CD4-positive, alpha-beta T cell (primary cell): ENCODE measurements at regions not wholly inside any gene's neighbourhood (a gene's known extent, or its start where the extent isn't known, plus 50 kb on each side); places are given as distances from the start of the nearest gene placed in this dataset.
"Not testable (repeated sequence)": the region's sequence is repeated elsewhere in the genome, so short reads cannot be mapped to it uniquely, and the experiment has no call there.

ENCODE experiments used
- ATAC-seq: fragments of 200-7000 bp; cut with Tn5 transposase; one replicate; pipeline ENCODE4 v1.10.0; 2022; ENCODE audit warnings: mild to moderate bottlenecking; ENCODE audit not compliant: poor library complexity
- CTCF ChIA-PET: fragments of 350-600 bp; sonication (Branson Sonifier 250); formaldehyde crosslinking; loops from one replicate; lab custom pipeline; 2021; ENCODE audit warnings: antibody characterized with exemption, inconsistent platforms; lab: Charles Lee
- POLR2A ChIA-PET: fragments of 350-600 bp; sonication (Branson Sonifier 250); formaldehyde crosslinking; loops from one replicate; lab custom pipeline; 2021; ENCODE audit warnings: antibody characterized with exemption, inconsistent platforms; lab: Charles Lee
- DNase-seq, 14 experiments: peaks; one replicate each; pipeline ENCODE4 v3.0.0-alpha.2; 2013 to 2020; ENCODE audit warnings: mixed read lengths in 2 of 14
- H3K27ac ChIP-seq, 2 donors: one replicate each; pipeline versions ENCODE4 v1.5.1 to v1.7.0; 2013; ENCODE audit warnings: low read length in 2 of 2, low read depth in 1 of 2, mild to moderate bottlenecking in 1 of 2
- H3K27me3 ChIP-seq, 2 experiments: 1 replicate in 1 of 2; 2 replicates in 1 of 2; pipeline versions ENCODE4 v1.6.1 to v1.7.0; 2013; ENCODE audit warnings: low read length in 2 of 2, control low read depth in 1 of 2, mild to moderate bottlenecking in 1 of 2, moderate library complexity in 1 of 2; ENCODE audit not compliant: insufficient read depth in 2 of 2, control insufficient read depth in 1 of 2
- H3K36me3 ChIP-seq: one replicate; pipeline ENCODE4 v1.6.1; 2013; ENCODE audit warnings: low read length, control low read depth; ENCODE audit not compliant: insufficient read depth
- H3K4me1 ChIP-seq: one replicate; pipeline ENCODE4 v1.6.1; 2013; ENCODE audit warnings: low read length, control low read depth; ENCODE audit not compliant: insufficient read depth
- H3K4me3 ChIP-seq: one replicate; pipeline ENCODE4 v1.5.1; 2013; ENCODE audit warnings: mild to moderate bottlenecking, low read length, moderate library complexity
- H3K9me3 ChIP-seq, 2 experiments: 1 replicate in 1 of 2; 2 replicates in 1 of 2; pipeline versions ENCODE4 v1.6.1 to v1.7.0; 2013; ENCODE audit warnings: low read length in 2 of 2, mild to moderate bottlenecking in 2 of 2, control low read depth in 1 of 2, moderate library complexity in 1 of 2; ENCODE audit not compliant: control insufficient read depth in 1 of 2, insufficient read depth in 1 of 2
- H3K27ac Mint-ChIP-seq: one replicate; pipeline ENCODE4 v1.8.0; 2020; ENCODE audit warnings: mixed read lengths
- H3K27me3 Mint-ChIP-seq: one replicate; pipeline ENCODE4 v1.8.0; 2021; ENCODE audit warnings: mixed read lengths
- H3K36me3 Mint-ChIP-seq: one replicate; pipeline ENCODE4 v1.8.0; 2021; ENCODE audit warnings: low read depth, mixed read lengths
- H3K4me1 Mint-ChIP-seq: one replicate; pipeline ENCODE4 v1.8.0; 2021; ENCODE audit warnings: low read depth, mixed read lengths
- H3K4me3 Mint-ChIP-seq: one replicate; pipeline ENCODE4 v1.8.0; 2020; ENCODE audit warnings: mild to moderate bottlenecking, mixed read lengths
- H3K9me3 Mint-ChIP-seq: one replicate; pipeline ENCODE4 v1.8.0; 2020; ENCODE audit warnings: mixed read lengths
- CTCF ChIP-seq: fragments of 200-600 bp; IDR thresholded peaks from one replicate; pipeline ENCODE4 v1.8.0; 2022; ENCODE audit warnings: antibody characterized with exemption, mild to moderate bottlenecking
- intact Hi-C, 2 experiments: fragments of 100-400 bp; cut with DNase I in 1 of 2; cut with micrococcal nuclease in 1 of 2; formaldehyde crosslinking; loops; one replicate each; pipeline versions ENCODE4 v1.15.1 to v1.9.0; 2023 to 2025; cut with DNase I, micrococcal nuclease

GRCh38 chr3:101119535-101119934 lies 126.3 kb upstream of the ABI3BP start:
- ChIA-PET POLR2A (no interaction called here), CTCF (no interaction called here)
- Mint-ChIP-seq H3K27ac (no peak overlapping the region), H3K36me3 (no peaks in the 10 kb centered on the region), H3K4me1 (no peaks in the 10 kb centered on the region), H3K4me3 (no peak overlapping the region), H3K9me3 (no peaks in the 10 kb centered on the region), H3K27me3 (peaks cover 13% of the 10 kb centered on the region)
- Histone ChIP-seq H3K27ac (no peak overlapping the region), H3K9me3 (no peaks in the 10 kb centered on the region), H3K4me1 (no peaks in the 10 kb centered on the region), H3K4me3 (no peak overlapping the region), H3K36me3 (no peaks in the 10 kb centered on the region), H3K27me3 (peaks cover 0 to 6% of the 10 kb centered on the region in 2 experiments)
- no peak for TF ChIP-seq CTCF
- intact Hi-C loops: no loop called here
- ATAC-seq: no peak
- DNase-seq: no peak

GRCh38 chr3:101117980-101118379 lies 124.8 kb upstream of the ABI3BP start:
- intact Hi-C loops: no loop called here
- Mint-ChIP-seq H3K27me3 (peaks cover 7% of the 10 kb centered on the region), H3K4me1 (no peaks in the 10 kb centered on the region), H3K27ac (no peak overlapping the region), H3K4me3 (no peak overlapping the region), H3K9me3 (no peaks in the 10 kb centered on the region), H3K36me3 (no peaks in the 10 kb centered on the region)
- no peak for ATAC-seq
- Histone ChIP-seq H3K27me3 (peaks cover 0 to 4% of the 10 kb centered on the region in 2 experiments), H3K36me3 (no peaks in the 10 kb centered on the region), H3K27ac (no peak overlapping the region), H3K4me3 (no peak overlapping the region), H3K9me3 (no peaks in the 10 kb centered on the region), H3K4me1 (no peaks in the 10 kb centered on the region)
- CTCF ChIA-PET: no interaction called here
- no peak for TF ChIP-seq CTCF
- POLR2A ChIA-PET: no interaction called here
- DNase-seq: no peak

GRCh38 chr3:101117465-101117864 lies 124.2 kb upstream of the ABI3BP start:
- Histone ChIP-seq H3K27me3 (peaks cover 0 to 4% of the 10 kb centered on the region in 2 experiments), H3K4me1 (no peaks in the 10 kb centered on the region), H3K9me3 (no peaks in the 10 kb centered on the region), H3K36me3 (no peaks in the 10 kb centered on the region), H3K27ac (no peak overlapping the region), H3K4me3 (no peak overlapping the region)
- intact Hi-C loops: no loop called here
- H3K36me3 Mint-ChIP-seq: no peaks in the 10 kb centered on the region
- no peak for TF ChIP-seq CTCF
- ChIA-PET CTCF (no interaction called here), POLR2A (no interaction called here)
- no peaks in the 10 kb centered on the region for H3K9me3 Mint-ChIP-seq
- DNase-seq (no peak), ATAC-seq (no peak)
- peaks cover 4% of the 10 kb centered on the region for H3K27me3 Mint-ChIP-seq
- H3K27ac Mint-ChIP-seq: no peak overlapping the region
- H3K4me3 Mint-ChIP-seq: no peak overlapping the region
- H3K4me1 Mint-ChIP-seq: no peaks in the 10 kb centered on the region

- intact Hi-C loops, CTCF ChIA-PET, DNase-seq, POLR2A ChIA-PET, ATAC-seq, H3K4me1 Mint-ChIP-seq, H3K4me3 Mint-ChIP-seq, H3K36me3 Mint-ChIP-seq, H3K9me3 Mint-ChIP-seq, H3K27me3 ChIP-seq, H3K36me3 ChIP-seq, H3K27ac Mint-ChIP-seq, H3K4me3 ChIP-seq, H3K4me1 ChIP-seq, H3K9me3 ChIP-seq, H3K27ac ChIP-seq: not testable (repeated sequence)
- peaks cover 15% of the 10 kb centered on the region for H3K27me3 Mint-ChIP-seq
Observed at GRCh38 chr3:101110295-101110694, 117.1 kb upstream of the ABI3BP start.
